VCaP (cell line): ENCODE measurements at regions not wholly inside any gene's neighbourhood (a gene's known extent, or its start where the extent isn't known, plus 50 kb on each side); places are given as distances from the start of the nearest gene placed in this dataset.

Experiments used
- H3K27ac ChIP-seq: fragments of 450-650 bp; 2 replicates; pipeline ENCODE4 v1.5.1; 2017
- TF ChIP-seq, protein P1 (sequence below): fragments of 450-650 bp; conservative IDR thresholded peaks from 2 replicates; pipeline ENCODE4 v1.5.1; 2017; ENCODE audit warnings: mild to moderate bottlenecking, moderate library complexity

DNA sequence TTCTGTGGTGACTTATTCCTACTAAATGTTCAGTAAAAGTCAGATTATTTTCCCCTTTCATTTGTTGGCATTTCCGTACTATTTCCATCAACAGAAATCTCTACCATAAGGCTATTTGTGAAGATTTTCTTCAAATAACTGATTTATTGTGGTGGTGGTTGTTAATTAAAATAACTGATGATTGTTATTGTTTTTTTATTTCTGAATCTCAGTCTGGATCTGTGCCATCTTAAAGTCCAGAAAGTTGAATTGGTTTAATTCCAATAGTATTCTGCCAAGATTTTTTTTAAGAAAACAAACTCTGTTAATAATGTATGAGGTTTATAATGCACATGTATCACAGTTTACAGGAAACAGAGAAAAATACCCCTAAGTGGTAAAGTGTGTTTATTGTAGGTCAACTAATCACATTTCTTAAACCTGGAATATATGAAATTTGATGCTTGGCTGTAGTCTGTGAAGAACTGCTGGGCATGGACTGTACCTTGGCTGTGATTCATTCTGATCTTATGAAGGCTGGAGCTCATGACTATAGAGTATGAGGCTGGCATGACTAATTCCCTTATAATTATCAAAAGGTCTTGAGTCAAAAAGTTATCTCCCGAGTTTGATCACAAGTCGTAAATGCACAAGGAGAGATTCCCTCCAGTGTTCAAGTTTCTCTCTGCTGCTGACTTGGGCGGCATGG, 134.2 kb upstream of the RND3 start:
- H3K27ac ChIP-seq: no peak overlapping the region
- TF ChIP-seq, protein P1, sequence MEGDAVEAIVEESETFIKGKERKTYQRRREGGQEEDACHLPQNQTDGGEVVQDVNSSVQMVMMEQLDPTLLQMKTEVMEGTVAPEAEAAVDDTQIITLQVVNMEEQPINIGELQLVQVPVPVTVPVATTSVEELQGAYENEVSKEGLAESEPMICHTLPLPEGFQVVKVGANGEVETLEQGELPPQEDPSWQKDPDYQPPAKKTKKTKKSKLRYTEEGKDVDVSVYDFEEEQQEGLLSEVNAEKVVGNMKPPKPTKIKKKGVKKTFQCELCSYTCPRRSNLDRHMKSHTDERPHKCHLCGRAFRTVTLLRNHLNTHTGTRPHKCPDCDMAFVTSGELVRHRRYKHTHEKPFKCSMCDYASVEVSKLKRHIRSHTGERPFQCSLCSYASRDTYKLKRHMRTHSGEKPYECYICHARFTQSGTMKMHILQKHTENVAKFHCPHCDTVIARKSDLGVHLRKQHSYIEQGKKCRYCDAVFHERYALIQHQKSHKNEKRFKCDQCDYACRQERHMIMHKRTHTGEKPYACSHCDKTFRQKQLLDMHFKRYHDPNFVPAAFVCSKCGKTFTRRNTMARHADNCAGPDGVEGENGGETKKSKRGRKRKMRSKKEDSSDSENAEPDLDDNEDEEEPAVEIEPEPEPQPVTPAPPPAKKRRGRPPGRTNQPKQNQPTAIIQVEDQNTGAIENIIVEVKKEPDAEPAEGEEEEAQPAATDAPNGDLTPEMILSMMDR: no peak

DNA sequence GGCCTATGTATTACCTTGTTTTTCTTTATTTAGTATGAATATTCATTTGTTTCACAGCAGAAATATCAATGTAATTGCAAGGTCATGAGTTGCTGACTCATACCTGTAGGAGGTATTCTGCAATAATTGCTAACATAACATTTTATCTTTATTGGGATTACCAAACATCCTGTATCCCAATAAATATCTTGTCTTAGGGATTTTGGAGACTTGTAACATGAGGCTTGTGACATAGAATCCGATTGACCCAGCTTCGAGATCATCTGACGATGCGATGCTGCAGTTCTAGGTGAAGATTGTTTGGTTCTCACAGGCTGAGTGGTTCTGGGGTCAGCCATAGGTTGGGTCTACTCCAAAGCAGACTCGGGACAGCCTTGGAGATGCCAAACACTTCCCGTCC, 133.4 kb upstream of the RND3 start:
- no peak overlapping the region for H3K27ac ChIP-seq
- TF ChIP-seq, protein P1: no peak

DNA sequence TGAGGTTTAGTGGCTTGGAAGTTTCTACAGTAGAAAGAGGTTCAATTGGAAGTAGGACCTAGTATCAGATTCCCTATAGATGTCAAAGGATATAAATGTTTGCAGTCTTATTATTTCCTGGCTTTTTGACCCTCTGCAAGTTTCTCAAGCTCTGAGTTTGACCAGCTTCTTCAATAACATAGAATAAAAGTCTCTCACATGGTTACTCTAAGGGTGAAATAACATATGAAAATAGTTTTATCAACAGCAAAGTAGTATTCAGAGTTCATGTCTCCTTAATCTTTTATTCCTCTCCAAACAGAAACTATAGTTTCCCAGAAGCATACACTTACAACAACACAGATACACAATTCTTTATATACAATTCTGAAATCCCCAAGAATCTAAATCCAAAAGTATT, 132.9 kb upstream of the RND3 start:
- TF ChIP-seq, protein P1: no peak
- H3K27ac ChIP-seq: no peak overlapping the region

DNA sequence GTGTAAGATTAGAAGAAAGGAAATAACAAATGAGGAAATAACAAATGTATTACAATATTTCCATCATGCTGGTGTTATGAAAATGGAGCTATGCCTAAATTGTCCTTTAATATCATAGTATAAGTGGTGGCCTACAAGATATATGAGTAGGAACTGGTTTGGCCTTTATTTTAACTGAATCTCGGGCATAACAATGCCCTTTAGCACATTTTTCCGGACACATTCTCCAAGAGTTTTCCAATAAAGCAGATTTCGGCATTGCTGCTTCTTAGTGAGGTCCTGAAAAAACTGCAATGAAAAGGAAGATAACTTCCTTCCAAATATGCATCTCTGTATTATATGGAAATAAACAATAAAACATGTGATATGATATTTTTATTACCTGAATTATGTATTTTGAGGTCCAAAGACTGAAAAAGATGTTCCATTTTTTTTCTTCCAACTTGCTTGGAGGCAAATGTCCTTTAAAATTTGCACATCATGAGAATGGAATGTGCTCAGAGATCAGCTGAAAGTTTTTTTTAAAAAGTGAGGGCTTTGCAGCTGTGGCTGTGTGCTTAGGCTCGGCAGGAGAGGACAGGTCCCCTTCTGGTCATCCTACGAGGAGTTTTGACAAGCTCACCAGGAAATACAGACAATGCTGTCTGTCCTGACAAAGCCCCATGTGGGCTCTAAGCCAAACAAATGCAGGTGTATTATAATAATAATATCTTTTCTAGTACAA, 132.3 kb upstream of the RND3 start:
- no peak overlapping the region for H3K27ac ChIP-seq
- TF ChIP-seq, protein P1: no peak

DNA sequence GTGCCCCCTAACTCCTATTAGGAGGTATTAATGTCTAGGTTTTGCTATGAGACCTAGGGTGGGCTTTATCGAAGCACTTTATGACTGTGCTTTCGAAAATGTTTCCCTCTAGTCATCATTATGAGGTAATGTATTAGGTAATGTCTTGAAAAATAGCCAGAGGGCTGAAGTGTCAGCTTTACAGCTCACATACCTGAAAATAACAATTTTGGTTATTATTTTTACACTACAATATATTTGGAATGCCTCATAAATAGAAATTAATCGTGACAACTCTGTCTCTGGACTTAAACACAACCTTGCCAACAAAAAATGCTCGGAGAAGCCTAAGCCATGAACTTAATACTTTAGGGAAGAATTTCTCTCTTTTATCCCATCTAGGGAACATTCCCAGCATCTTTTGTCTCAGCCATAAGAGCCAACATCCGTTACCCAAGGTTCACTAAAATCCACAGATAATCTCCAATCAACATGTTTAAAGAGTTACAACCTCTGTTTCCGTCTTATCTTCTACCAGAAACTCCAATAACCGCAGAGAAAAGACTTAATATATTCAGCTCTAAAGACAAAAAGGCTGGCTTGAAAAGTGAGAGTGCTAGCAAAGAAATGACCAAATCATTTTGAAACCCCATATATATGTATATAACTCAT, 130.9 kb upstream of the RND3 start:
- H3K27ac ChIP-seq: no peak overlapping the region
- TF ChIP-seq, protein P1: no peak

DNA sequence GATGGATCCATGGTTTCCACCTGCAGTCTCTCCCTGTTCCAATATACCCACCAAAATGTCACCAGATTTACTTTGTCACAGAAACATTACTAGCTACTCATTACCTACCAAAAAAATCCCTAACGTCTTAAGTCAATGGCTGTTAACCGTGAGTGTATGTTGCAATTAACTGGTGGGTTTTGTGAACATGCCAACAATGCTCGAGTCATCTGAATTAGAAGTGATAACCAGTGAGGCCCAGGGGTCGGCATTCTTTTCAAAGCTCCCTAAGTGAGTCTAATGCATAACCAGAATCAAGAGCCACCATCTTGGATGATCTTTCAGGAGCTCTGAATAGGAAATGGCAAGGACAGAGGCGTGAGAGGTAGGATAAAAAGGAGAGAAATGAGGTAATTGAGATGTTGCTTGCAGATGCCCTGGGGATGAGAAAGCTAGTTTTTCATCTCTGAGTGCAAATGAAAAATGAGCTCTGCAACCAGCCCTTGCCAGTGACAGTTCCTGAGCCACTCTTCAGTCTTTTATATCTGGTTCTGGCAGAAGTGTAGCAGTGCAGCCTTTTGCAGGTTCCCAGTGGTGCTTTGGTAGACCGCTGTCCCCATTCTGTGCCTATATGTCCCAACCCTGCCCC, 130.0 kb upstream of the RND3 start:
- no peak overlapping the region for H3K27ac ChIP-seq

More for the DNA sequence above, 130.0 kb upstream of the RND3 start:
- TF ChIP-seq, protein P1: no peak
